ENCODE measurements at regions not wholly inside any gene's neighbourhood (a gene's known extent, or its start where the extent isn't known, plus 50 kb on each side); places are given as distances from the start of the nearest gene placed in this dataset.

DNA sequence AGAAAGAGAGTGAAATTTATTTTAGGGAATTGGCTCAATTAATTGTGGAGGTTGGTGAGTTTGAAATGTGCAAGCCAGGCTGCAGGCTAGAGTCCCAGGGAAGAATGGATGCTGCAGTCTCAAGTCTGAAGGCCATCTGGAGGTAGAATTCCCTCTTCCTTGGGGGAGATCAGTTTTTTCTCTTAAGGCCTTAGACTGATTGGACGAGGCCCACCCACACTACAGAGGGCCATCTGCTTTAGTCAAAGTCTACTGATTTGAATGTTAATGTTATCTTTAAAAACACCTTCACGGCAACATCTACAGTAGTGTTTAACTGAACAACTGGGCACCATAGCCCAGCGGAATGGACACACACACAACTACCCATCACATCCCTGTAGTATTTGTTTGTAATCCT lies 245.9 kb upstream of the IRF2BP2 start:
- Histone ChIP-seq H3K4me3 (no peak overlapping the region), H3K27me3 (no peaks in the 10 kb centered on the region), H2AFZ (replicated peaks) (no peak overlapping the region), H3F3A (ENCODE audit: low read depth) (no peaks in the 10 kb centered on the region), H3K9me3 (ENCODE audit: low read depth) (no peaks in the 10 kb centered on the region), H3K9ac (no peak overlapping the region), H3K27ac (no peak overlapping the region), H3K36me3 (no peaks in the 10 kb centered on the region), H3K79me2 (ENCODE audit: low read depth) (no peaks in the 10 kb centered on the region), H4K20me1 (ENCODE audit: low read depth) (no peaks in the 10 kb centered on the region), H3K4me1 (no peaks in the 10 kb centered on the region), H3K4me2 (no peak overlapping the region)
- Mint-ChIP-seq H3K36me3 (no peaks in the 10 kb centered on the region), H3K27ac (no peak overlapping the region), H3K4me3 (no peak overlapping the region), H3K27me3 (ENCODE audit: insufficient read depth, low read depth) (peaks cover 18% of the 10 kb centered on the region), H3K4me1 (peaks cover 23% of the 10 kb centered on the region), H3K9me3 (peaks cover 6% of the 10 kb centered on the region)
- TF ChIP-seq, protein P1, sequence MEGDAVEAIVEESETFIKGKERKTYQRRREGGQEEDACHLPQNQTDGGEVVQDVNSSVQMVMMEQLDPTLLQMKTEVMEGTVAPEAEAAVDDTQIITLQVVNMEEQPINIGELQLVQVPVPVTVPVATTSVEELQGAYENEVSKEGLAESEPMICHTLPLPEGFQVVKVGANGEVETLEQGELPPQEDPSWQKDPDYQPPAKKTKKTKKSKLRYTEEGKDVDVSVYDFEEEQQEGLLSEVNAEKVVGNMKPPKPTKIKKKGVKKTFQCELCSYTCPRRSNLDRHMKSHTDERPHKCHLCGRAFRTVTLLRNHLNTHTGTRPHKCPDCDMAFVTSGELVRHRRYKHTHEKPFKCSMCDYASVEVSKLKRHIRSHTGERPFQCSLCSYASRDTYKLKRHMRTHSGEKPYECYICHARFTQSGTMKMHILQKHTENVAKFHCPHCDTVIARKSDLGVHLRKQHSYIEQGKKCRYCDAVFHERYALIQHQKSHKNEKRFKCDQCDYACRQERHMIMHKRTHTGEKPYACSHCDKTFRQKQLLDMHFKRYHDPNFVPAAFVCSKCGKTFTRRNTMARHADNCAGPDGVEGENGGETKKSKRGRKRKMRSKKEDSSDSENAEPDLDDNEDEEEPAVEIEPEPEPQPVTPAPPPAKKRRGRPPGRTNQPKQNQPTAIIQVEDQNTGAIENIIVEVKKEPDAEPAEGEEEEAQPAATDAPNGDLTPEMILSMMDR (IDR thresholded peaks at IDR 0.05), result no peak
- TF ChIP-seq EZH2phosphoT487 (IDR thresholded peaks at IDR 0.05), result no peak
- TF ChIP-seq EZH2 (IDR thresholded peaks at IDR 0.05), result no peak
- DNase-seq (ENCODE audit: low spot score), result no peak

DNA sequence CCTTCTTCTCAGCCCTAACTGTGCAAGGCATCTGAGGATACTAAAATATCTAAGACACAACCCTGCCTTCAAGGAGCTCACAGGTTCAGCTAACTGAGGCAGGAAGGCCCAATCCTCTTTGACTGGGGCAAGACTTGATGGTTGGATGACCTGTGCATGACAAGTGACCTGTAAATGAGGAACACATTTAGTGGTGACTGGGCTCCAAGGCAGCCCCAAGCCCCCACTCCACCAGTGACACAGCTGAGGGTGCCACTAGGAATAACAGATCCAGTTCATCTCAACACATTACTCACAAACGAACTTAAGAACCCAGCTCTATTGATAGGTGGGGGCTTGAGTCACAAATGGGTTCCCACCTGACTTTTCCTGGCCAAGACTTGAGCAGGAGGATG lies 244.7 kb upstream of the IRF2BP2 start:
- peaks cover 23% of the 10 kb centered on the region for H3K4me1 Mint-ChIP-seq
- no peaks in the 10 kb centered on the region for H3K4me1 ChIP-seq
- no peaks in the 10 kb centered on the region for H3K36me3 ChIP-seq
- H3K27me3 ChIP-seq, result no peaks in the 10 kb centered on the region
- no peak overlapping the region for H3K4me3 Mint-ChIP-seq
- no peaks in the 10 kb centered on the region for H3F3A ChIP-seq (ENCODE audit: low read depth)
- H3K9me3 ChIP-seq (ENCODE audit: low read depth), result no peaks in the 10 kb centered on the region
- H3K27ac ChIP-seq, result no peak overlapping the region
- H3K4me2 ChIP-seq, result no peak overlapping the region
- H2AFZ ChIP-seq (replicated peaks), result no peak overlapping the region
- TF ChIP-seq EZH2 (IDR thresholded peaks at IDR 0.05) (no peak), EZH2phosphoT487 (IDR thresholded peaks at IDR 0.05) (no peak)
- TF ChIP-seq, protein P1 (IDR thresholded peaks at IDR 0.05), result no peak
- no peaks in the 10 kb centered on the region for H4K20me1 ChIP-seq (ENCODE audit: low read depth)
- peaks cover 16% of the 10 kb centered on the region for H3K27me3 Mint-ChIP-seq (ENCODE audit: insufficient read depth, low read depth)
- no peak for DNase-seq (ENCODE audit: low spot score)
- H3K9me3 Mint-ChIP-seq, result no peaks in the 10 kb centered on the region
- H3K27ac Mint-ChIP-seq, result no peak overlapping the region
- H3K9ac ChIP-seq, result no peak overlapping the region
- H3K79me2 ChIP-seq (ENCODE audit: low read depth), result no peaks in the 10 kb centered on the region
- no peaks in the 10 kb centered on the region for H3K36me3 Mint-ChIP-seq
- no peak overlapping the region for H3K4me3 ChIP-seq

DNA sequence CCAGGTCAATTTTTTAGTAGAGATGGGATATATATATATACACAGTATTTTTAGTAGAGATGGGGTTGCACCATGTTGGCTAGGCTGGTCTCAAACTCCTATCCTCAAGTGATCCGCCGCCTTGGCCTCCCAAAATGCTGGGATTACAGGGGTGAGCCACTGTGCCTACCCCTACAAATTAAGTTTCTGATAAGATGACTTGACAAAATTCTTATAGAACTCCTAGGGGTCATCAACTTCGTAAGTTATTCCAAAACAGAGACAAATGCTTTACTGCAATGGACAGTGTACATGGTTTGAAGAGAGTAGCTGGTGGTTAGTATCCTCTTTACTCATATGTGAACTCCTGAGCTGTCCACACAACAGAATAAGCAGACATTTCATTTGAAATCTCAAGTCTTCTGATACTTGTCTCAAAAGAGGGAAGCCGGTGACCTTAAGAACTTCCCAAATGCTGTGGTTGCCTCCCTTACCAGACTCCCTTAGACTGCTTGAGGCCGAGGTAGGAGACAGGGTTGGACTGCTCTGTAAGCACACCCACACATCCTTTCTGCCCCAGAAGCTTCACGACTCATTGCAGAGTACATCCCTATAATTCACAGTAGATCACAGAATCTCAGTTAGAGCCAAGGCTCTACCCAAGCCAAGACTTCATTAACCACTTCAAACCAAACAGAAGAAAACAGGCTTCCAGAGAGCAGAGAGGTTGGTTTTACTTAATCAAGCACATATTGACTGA lies 244.1 kb upstream of the IRF2BP2 start:
- H3K79me2 ChIP-seq (ENCODE audit: low read depth), result no peaks in the 10 kb centered on the region
- no peak overlapping the region for H3K4me3 ChIP-seq
- Mint-ChIP-seq H3K36me3 (no peaks in the 10 kb centered on the region), H3K27me3 (ENCODE audit: insufficient read depth, low read depth) (peaks cover 16% of the 10 kb centered on the region), H3K4me1 (peaks cover 23% of the 10 kb centered on the region), H3K9me3 (no peaks in the 10 kb centered on the region), H3K27ac (no peak overlapping the region), H3K4me3 (no peak overlapping the region)
- H3K27me3 ChIP-seq, result no peaks in the 10 kb centered on the region
- H3K4me2 ChIP-seq, result no peak overlapping the region
- no peak overlapping the region for H3K9ac ChIP-seq
- no peaks in the 10 kb centered on the region for H3F3A ChIP-seq (ENCODE audit: low read depth)
- no peak for DNase-seq (ENCODE audit: low spot score)
- H2AFZ ChIP-seq (replicated peaks), result no peak overlapping the region
- TF ChIP-seq, protein P1 (IDR thresholded peaks at IDR 0.05), result no peak
- no peak for TF ChIP-seq EZH2phosphoT487 (IDR thresholded peaks at IDR 0.05)
- TF ChIP-seq EZH2 (IDR thresholded peaks at IDR 0.05), result no peak
- no peaks in the 10 kb centered on the region for H4K20me1 ChIP-seq (ENCODE audit: low read depth)
- no peaks in the 10 kb centered on the region for H3K9me3 ChIP-seq (ENCODE audit: low read depth)
- H3K4me1 ChIP-seq, result no peaks in the 10 kb centered on the region
- no peak overlapping the region for H3K27ac ChIP-seq
- H3K36me3 ChIP-seq, result no peaks in the 10 kb centered on the region

Measured in neural progenitor cell (in vitro differentiated cells).